GM18519 (cell line): ENCODE measurements at regions not wholly inside any gene's neighbourhood (a gene's known extent, or its start where the extent isn't known, plus 50 kb on each side); places are given as distances from the start of the nearest gene placed in this dataset.

Experiments
- ATAC-seq: cut with Tn5 transposase; IDR thresholded peaks from one replicate; pipeline ENCODE4 v1.9.1; 2021; ENCODE audit warnings: mild to moderate bottlenecking, moderate library complexity; ENCODE audit not compliant: unreplicated experiment, low FRiP score

- no peak for ATAC-seq
Measured at GRCh38 chr1:78348496-78349284, 142.1 kb upstream of the PTGFR start.

GRCh38 chr1:78351551-78352216 is 139.1 kb upstream of the PTGFR start:
- no peak for ATAC-seq

- no peak for ATAC-seq
Measured at GRCh38 chr1:78355656-78356055, 135.1 kb upstream of the PTGFR start.

- ATAC-seq = no peak
Measured at GRCh38 chr1:78358165-78358564, 132.6 kb upstream of the PTGFR start.

- no peak for ATAC-seq
Measured at GRCh38 chr1:78359666-78360065, 131.1 kb upstream of the PTGFR start.

GRCh38 chr1:78360584-78360983 is 130.2 kb upstream of the PTGFR start:
- ATAC-seq = no peak

- ATAC-seq = no peak
Measured at GRCh38 chr1:78367700-78368099, 123.1 kb upstream of the PTGFR start.

- no peak for ATAC-seq
Measured at GRCh38 chr1:78369546-78369945, 121.2 kb upstream of the PTGFR start.

- no peak for ATAC-seq
Measured at GRCh38 chr1:78370356-78370755, 120.4 kb upstream of the PTGFR start.

- no peak for ATAC-seq
Measured at GRCh38 chr1:78370779-78371482, 119.8 kb upstream of the PTGFR start.

- no peak for ATAC-seq
Measured at GRCh38 chr1:78373676-78374075, 117.1 kb upstream of the PTGFR start.

- ATAC-seq = no peak
Measured at GRCh38 chr1:78375996-78376395, 114.8 kb upstream of the PTGFR start.

- ATAC-seq = peak; percentile 42
Measured at GRCh38 chr1:78377356-78377928, 113.3 kb upstream of the PTGFR start.

GRCh38 chr1:78383923-78384322 is 106.9 kb upstream of the PTGFR start:
- no peak for ATAC-seq

- ATAC-seq = peak; percentile 70
Measured at GRCh38 chr1:78385744-78386462, 104.9 kb upstream of the PTGFR start.

- no peak for ATAC-seq
Measured at GRCh38 chr1:78387201-78387600, 103.6 kb upstream of the PTGFR start.

- no peak for ATAC-seq
Measured at GRCh38 chr1:78387871-78388270, 102.9 kb upstream of the PTGFR start.

GRCh38 chr1:78388275-78388674 is 102.5 kb upstream of the PTGFR start:
- ATAC-seq = no peak

- no peak for ATAC-seq
Measured at GRCh38 chr1:78401148-78401547, 89.6 kb upstream of the PTGFR start.

GRCh38 chr1:78408192-78408591 is 82.6 kb upstream of the PTGFR start:
- no peak for ATAC-seq
